ENCODE measurements at regions not wholly inside any gene's neighbourhood (a gene's known extent, or its start where the extent isn't known, plus 50 kb on each side); places are given as distances from the start of the nearest gene placed in this dataset.

GRCh38 chr2:196284144-196284844 lies 112.9 kb upstream of the STK17B start:
- DNase-seq (no peak), ATAC-seq (ENCODE audit: low FRiP score) (peak; percentile 76)
- no peaks in the 10 kb centered on the region for H3K27me3 ChIP-seq (ENCODE audit: control insufficient read depth in 1 of 2, insufficient read depth in 2 of 2, low read length in 1 of 2)
- 20 to 24% methylated on average over 3 of the region's 3 CpGs for WGBS, 2 donors
- H3K4me3 ChIP-seq (ENCODE audit: low read length in 2 of 2): no peak overlapping the region
- peaks cover 0 to 9% of the 10 kb centered on the region in 2 donors for H3K4me1 ChIP-seq (ENCODE audit: control insufficient read depth in 1 of 2, insufficient read depth in 2 of 2, low read length in 2 of 2)
- H3K27ac ChIP-seq (ENCODE audit: low read depth in 1 of 2, low read length in 2 of 2): peak overlapping the region; percentile 76 to 93
- H3K36me3 ChIP-seq (ENCODE audit: control insufficient read depth in 1 of 2, insufficient read depth in 2 of 2, low read length in 1 of 2): no peaks in the 10 kb centered on the region
- intact Hi-C loops (cut with DNase I): loop anchor here in 1 of 2 donors (5.0 kb wide), 1 partner anchor 112 kb away; the partner anchor contains the start of gene STK17B
- no peaks in the 10 kb centered on the region for H3K9me3 ChIP-seq (ENCODE audit: control insufficient read depth, low read length)

- peak overlapping the region in 1 of 2 donors; percentile 93 for H3K27ac ChIP-seq (ENCODE audit: low read depth in 1 of 2, low read length in 2 of 2)
- intact Hi-C loops (cut with DNase I): loop anchor here in 1 of 2 donors (5.0 kb wide), 1 partner anchor 113 kb away; the partner anchor contains the start of gene STK17B
- no peak for ATAC-seq (ENCODE audit: low FRiP score)
Observed at GRCh38 chr2:196284866-196285557, 113.6 kb upstream of the STK17B start.

GRCh38 chr2:196286821-196287220 lies 115.4 kb upstream of the STK17B start:
- intact Hi-C loops (cut with DNase I): no loop called here
- ATAC-seq (ENCODE audit: low FRiP score): no peak
- H3K4me1 ChIP-seq (ENCODE audit: control insufficient read depth in 1 of 2, insufficient read depth in 2 of 2, low read length in 2 of 2): peaks cover 2 to 9% of the 10 kb centered on the region in 2 donors

More at GRCh38 chr2:196284866-196285557, 113.6 kb upstream of the STK17B start:
- H3K4me1 ChIP-seq (ENCODE audit: control insufficient read depth in 1 of 2, insufficient read depth in 2 of 2, low read length in 2 of 2): peaks cover 0 to 9% of the 10 kb centered on the region in 2 donors
- 6% methylated on average over 4 of the region's 4 CpGs for WGBS, 2 donors
- no peaks in the 10 kb centered on the region for H3K9me3 ChIP-seq (ENCODE audit: control insufficient read depth, low read length)
- H3K27me3 ChIP-seq (ENCODE audit: control insufficient read depth in 1 of 2, insufficient read depth in 2 of 2, low read length in 1 of 2): no peaks in the 10 kb centered on the region
- no peaks in the 10 kb centered on the region for H3K36me3 ChIP-seq (ENCODE audit: control insufficient read depth in 1 of 2, insufficient read depth in 2 of 2, low read length in 1 of 2)
- no peak for DNase-seq
- H3K4me3 ChIP-seq (ENCODE audit: low read length in 2 of 2): peak overlapping the region in 1 of 2 donors; percentile 18

GRCh38 chr2:196287523-196287922 lies 116.1 kb upstream of the STK17B start:
- intact Hi-C loops (cut with DNase I): no loop called here
- Histone ChIP-seq H3K36me3 (ENCODE audit: control insufficient read depth in 1 of 2, insufficient read depth in 2 of 2, low read length in 1 of 2) (no peaks in the 10 kb centered on the region), H3K27me3 (ENCODE audit: control insufficient read depth in 1 of 2, insufficient read depth in 2 of 2, low read length in 1 of 2) (no peaks in the 10 kb centered on the region), H3K27ac (ENCODE audit: low read depth in 1 of 2, low read length in 2 of 2) (no peak overlapping the region), H3K9me3 (ENCODE audit: control insufficient read depth, low read length) (no peaks in the 10 kb centered on the region), H3K4me1 (ENCODE audit: control insufficient read depth in 1 of 2, insufficient read depth in 2 of 2, low read length in 2 of 2) (peaks cover 2 to 9% of the 10 kb centered on the region in 2 donors), H3K4me3 (ENCODE audit: low read length in 2 of 2) (no peak overlapping the region)
- ATAC-seq (ENCODE audit: low FRiP score): no peak
- DNase-seq: no peak
- 92 to 98% methylated on average over 1 of the region's 1 CpG for WGBS, 2 donors

More at GRCh38 chr2:196286821-196287220, 115.4 kb upstream of the STK17B start:
- no peaks in the 10 kb centered on the region for H3K27me3 ChIP-seq (ENCODE audit: control insufficient read depth in 1 of 2, insufficient read depth in 2 of 2, low read length in 1 of 2)
- no peak for DNase-seq
- no peaks in the 10 kb centered on the region for H3K36me3 ChIP-seq (ENCODE audit: control insufficient read depth in 1 of 2, insufficient read depth in 2 of 2, low read length in 1 of 2)
- no peak overlapping the region for H3K4me3 ChIP-seq (ENCODE audit: low read length in 2 of 2)
- H3K27ac ChIP-seq (ENCODE audit: low read depth in 1 of 2, low read length in 2 of 2): no peak overlapping the region
- no peaks in the 10 kb centered on the region for H3K9me3 ChIP-seq (ENCODE audit: control insufficient read depth, low read length)

DNA sequence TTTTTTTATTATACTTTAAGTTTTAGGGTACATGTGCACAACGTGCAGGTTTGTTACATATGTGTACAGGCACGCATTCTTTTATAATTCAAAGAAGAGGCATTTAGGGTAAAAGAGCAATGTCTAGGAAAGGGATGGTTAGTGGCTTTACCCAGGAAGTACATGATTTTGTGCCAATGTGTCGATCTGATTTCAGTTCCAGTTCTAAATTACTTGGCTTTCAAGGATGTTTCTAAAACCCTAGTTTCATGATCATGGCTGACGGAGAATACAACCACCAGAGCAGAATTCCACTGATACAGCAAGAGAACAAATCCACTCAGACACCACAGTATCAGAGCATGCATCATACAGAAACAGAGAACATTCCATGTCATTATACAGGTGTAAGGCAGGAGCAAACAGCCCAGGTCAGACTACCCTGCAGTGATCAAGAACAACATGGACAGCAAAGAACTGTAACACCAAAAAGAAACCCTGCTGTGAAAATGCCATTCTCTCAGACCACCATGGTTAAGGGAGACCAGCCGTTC lies 116.7 kb upstream of the STK17B start:
- H3K27me3 ChIP-seq (ENCODE audit: control insufficient read depth in 1 of 2, insufficient read depth in 2 of 2, low read length in 1 of 2): no peaks in the 10 kb centered on the region
- 63 to 65% methylated on average over 5 of the region's 5 CpGs for WGBS, 2 donors
- peaks cover 2 to 9% of the 10 kb centered on the region in 2 donors for H3K4me1 ChIP-seq (ENCODE audit: control insufficient read depth in 1 of 2, insufficient read depth in 2 of 2, low read length in 2 of 2)
- no peaks in the 10 kb centered on the region for H3K36me3 ChIP-seq (ENCODE audit: control insufficient read depth in 1 of 2, insufficient read depth in 2 of 2, low read length in 1 of 2)
- H3K27ac ChIP-seq (ENCODE audit: low read depth in 1 of 2, low read length in 2 of 2): no peak overlapping the region
- ATAC-seq (ENCODE audit: low FRiP score): no peak
- no peaks in the 10 kb centered on the region for H3K9me3 ChIP-seq (ENCODE audit: control insufficient read depth, low read length)
- intact Hi-C loops (cut with DNase I): no loop called here
- no peak for DNase-seq
- no peak overlapping the region for H3K4me3 ChIP-seq (ENCODE audit: low read length in 2 of 2)

DNA sequence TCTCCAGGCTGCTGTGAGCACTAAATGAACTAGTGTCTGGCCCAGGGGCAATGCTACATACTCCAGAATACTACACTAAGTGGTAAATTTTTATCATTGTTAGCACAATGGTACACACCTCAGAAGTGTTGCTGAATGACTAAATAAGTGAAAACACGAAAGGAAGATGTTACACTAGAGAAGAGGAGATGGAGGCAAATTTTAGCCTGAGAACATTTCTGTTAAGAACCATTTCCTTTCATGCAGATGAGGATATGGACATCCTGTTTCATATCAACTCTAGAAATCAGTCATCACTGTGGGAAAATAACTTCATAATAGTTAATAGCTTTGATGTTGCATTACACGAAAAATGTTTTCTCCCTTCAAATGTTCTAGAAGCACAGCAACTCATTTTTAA lies 117.6 kb upstream of the STK17B start:
- Histone ChIP-seq H3K27ac (ENCODE audit: low read depth in 1 of 2, low read length in 2 of 2) (no peak overlapping the region), H3K4me3 (ENCODE audit: low read length in 2 of 2) (no peak overlapping the region), H3K27me3 (ENCODE audit: control insufficient read depth in 1 of 2, insufficient read depth in 2 of 2, low read length in 1 of 2) (no peaks in the 10 kb centered on the region), H3K4me1 (ENCODE audit: control insufficient read depth in 1 of 2, insufficient read depth in 2 of 2, low read length in 2 of 2) (peaks cover 2 to 5% of the 10 kb centered on the region in 2 donors), H3K36me3 (ENCODE audit: control insufficient read depth in 1 of 2, insufficient read depth in 2 of 2, low read length in 1 of 2) (no peaks in the 10 kb centered on the region), H3K9me3 (ENCODE audit: control insufficient read depth, low read length) (no peaks in the 10 kb centered on the region)
- 80 to 90% methylated on average over 2 of the region's 2 CpGs for WGBS, 2 donors
- DNase-seq: no peak
- no peak for ATAC-seq (ENCODE audit: low FRiP score)
- intact Hi-C loops (cut with DNase I): no loop called here

DNA sequence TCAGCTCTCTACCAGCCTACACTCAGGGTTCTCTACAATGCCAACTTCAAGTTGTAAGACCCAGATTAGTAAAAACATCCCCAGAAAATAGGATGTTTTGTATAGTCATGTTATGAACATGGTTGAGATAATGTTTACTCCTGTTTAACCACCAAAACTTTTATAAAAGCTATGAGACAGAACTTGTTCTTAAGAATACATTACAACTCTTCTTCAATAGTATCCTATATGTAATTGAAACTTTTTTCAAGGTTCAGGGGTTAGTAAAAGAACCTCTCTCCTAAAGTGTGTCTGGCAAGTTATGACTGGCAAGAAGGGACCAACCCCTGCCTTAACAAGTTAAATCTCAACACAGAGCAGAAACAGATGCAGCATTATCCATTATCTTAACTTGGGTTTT lies 118.8 kb upstream of the STK17B start:
- Histone ChIP-seq H3K36me3 (ENCODE audit: control insufficient read depth in 1 of 2, insufficient read depth in 2 of 2, low read length in 1 of 2) (no peaks in the 10 kb centered on the region), H3K9me3 (ENCODE audit: control insufficient read depth, low read length) (no peaks in the 10 kb centered on the region), H3K27me3 (ENCODE audit: control insufficient read depth in 1 of 2, insufficient read depth in 2 of 2, low read length in 1 of 2) (no peaks in the 10 kb centered on the region), H3K27ac (ENCODE audit: low read depth in 1 of 2, low read length in 2 of 2) (no peak overlapping the region), H3K4me3 (ENCODE audit: low read length in 2 of 2) (no peak overlapping the region), H3K4me1 (ENCODE audit: control insufficient read depth in 1 of 2, insufficient read depth in 2 of 2, low read length in 2 of 2) (peaks cover 0 to 2% of the 10 kb centered on the region in 2 donors)
- intact Hi-C loops (cut with DNase I): loop anchor here in 1 of 2 donors (10.0 kb wide), 1 partner anchor 305 kb away; the partner anchor contains the start of gene HECW2
- DNase-seq: no peak
- ATAC-seq (ENCODE audit: low FRiP score): no peak

DNA sequence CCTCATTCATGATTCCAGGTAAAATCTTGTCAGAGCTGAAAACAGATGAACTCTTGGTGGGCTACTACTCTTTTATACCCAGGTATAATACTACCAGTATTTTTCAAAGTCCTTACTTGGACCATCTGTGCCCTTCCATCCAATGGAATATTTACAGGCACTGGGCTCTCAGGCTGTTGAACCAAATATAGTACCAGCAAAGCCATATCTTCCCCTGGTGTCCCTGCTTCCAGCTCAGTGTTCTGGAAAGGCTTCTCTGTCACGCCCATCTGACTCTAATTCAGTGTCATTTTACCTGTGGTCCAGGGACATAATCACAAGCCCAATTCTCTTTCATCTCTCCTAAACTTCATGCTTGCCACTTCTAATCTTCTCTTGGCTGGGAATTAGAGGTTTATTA lies 119.2 kb upstream of the STK17B start:
- ATAC-seq (ENCODE audit: low FRiP score): no peak
- Histone ChIP-seq H3K4me1 (ENCODE audit: control insufficient read depth in 1 of 2, insufficient read depth in 2 of 2, low read length in 2 of 2) (peaks cover 0 to 2% of the 10 kb centered on the region in 2 donors), H3K9me3 (ENCODE audit: control insufficient read depth, low read length) (no peaks in the 10 kb centered on the region), H3K27ac (ENCODE audit: low read depth in 1 of 2, low read length in 2 of 2) (no peak overlapping the region), H3K27me3 (ENCODE audit: control insufficient read depth in 1 of 2, insufficient read depth in 2 of 2, low read length in 1 of 2) (no peaks in the 10 kb centered on the region), H3K36me3 (ENCODE audit: control insufficient read depth in 1 of 2, insufficient read depth in 2 of 2, low read length in 1 of 2) (no peaks in the 10 kb centered on the region), H3K4me3 (ENCODE audit: low read length in 2 of 2) (no peak overlapping the region)
- no peak for DNase-seq
- WGBS, 2 donors: 92 to 96% methylated on average over 1 of the region's 1 CpG
- intact Hi-C loops (cut with DNase I): loop anchor here in 1 of 2 donors (10.0 kb wide), 1 partner anchor 304 kb away; the partner anchor contains the start of gene HECW2
